Karpas-422 (cell line): ENCODE measurements at regions not wholly inside any gene's neighbourhood (a gene's known extent, or its start where the extent isn't known, plus 50 kb on each side); places are given as distances from the start of the nearest gene placed in this dataset.

Source experiments
- DNase-seq: peaks from one replicate; pipeline ENCODE4 v3.0.0-alpha.2; 2015
- H2AFZ ChIP-seq: fragments of 200-600 bp; sonication (generic); 2 replicates; pipeline ENCODE4 v1.6.1; 2014; ENCODE audit warnings: antibody characterized with exemption, low read length, mixed read lengths
- H3K27ac ChIP-seq: fragments of 200-600 bp; sonication (generic); 2 replicates; pipeline ENCODE4 v1.5.1; 2014; ENCODE audit warnings: mild to moderate bottlenecking, low read length, moderate library complexity
- H3K27me3 ChIP-seq: fragments of 200-600 bp; sonication (generic); 2 replicates; pipeline ENCODE4 v1.6.1; 2014; ENCODE audit warnings: low read length, mixed read lengths
- H3K36me3 ChIP-seq: fragments of 200-600 bp; sonication (generic); 2 replicates; pipeline ENCODE4 v1.6.1; 2014; ENCODE audit warnings: low read length, mixed read lengths; ENCODE audit not compliant: insufficient read depth
- H3K4me1 ChIP-seq: fragments of 200-600 bp; sonication (generic); 2 replicates; pipeline ENCODE4 v1.6.1; 2014; ENCODE audit warnings: mild to moderate bottlenecking, low read length, mixed read lengths
- H3K4me2 ChIP-seq: fragments of 200-600 bp; sonication (generic); 2 replicates; pipeline ENCODE4 v1.6.1; 2014; ENCODE audit warnings: low read length, low read depth, mild to moderate bottlenecking; ENCODE audit not compliant: poor library complexity, severe bottlenecking
- H3K4me3 ChIP-seq: fragments of 200-600 bp; sonication (generic); 2 replicates; pipeline ENCODE4 v1.5.1; 2014; ENCODE audit warnings: mild to moderate bottlenecking, antibody characterized with exemption, low read length, mixed read lengths
- H3K79me2 ChIP-seq: fragments of 200-600 bp; sonication (generic); 2 replicates; pipeline ENCODE4 v1.6.1; 2014; ENCODE audit warnings: mild to moderate bottlenecking, low read length, mixed read lengths
- H3K9ac ChIP-seq: fragments of 200-600 bp; sonication (generic); 2 replicates; pipeline ENCODE4 v1.6.0; 2014; ENCODE audit warnings: low read length
- H3K9me2 ChIP-seq: fragments of 200-600 bp; sonication (generic), shearing (Covaris generic); replicated peaks from 2 replicates; pipeline ENCODE4 v1.6.0; 2014; ENCODE audit warnings: mild to moderate bottlenecking, low read length, moderate library complexity; ENCODE audit not compliant: insufficient read depth
- H3K9me3 ChIP-seq: fragments of 300-700, 200-600 bp; sonication (generic); 2 replicates; pipeline ENCODE4 v1.6.1; 2014; ENCODE audit warnings: low read length, mixed read lengths
- H4K20me1 ChIP-seq: fragments of 200-600 bp; sonication (generic); 2 replicates; pipeline ENCODE4 v1.6.1; 2014; ENCODE audit warnings: mild to moderate bottlenecking, antibody characterized with exemption, low read length, low read depth; ENCODE audit not compliant: insufficient read depth

GRCh38 chr12:67752226-67752732 lies 103.7 kb downstream of the DYRK2 start:
- H3K4me2 ChIP-seq = no peak overlapping the region
- no peak for DNase-seq
- no peaks in the 10 kb centered on the region for H3K79me2 ChIP-seq
- peaks cover 57% of the 10 kb centered on the region for H3K4me1 ChIP-seq
- no peaks in the 10 kb centered on the region for H3K9me2 ChIP-seq
- no peak overlapping the region for H3K4me3 ChIP-seq
- no peak overlapping the region for H2AFZ ChIP-seq
- no peaks in the 10 kb centered on the region for H4K20me1 ChIP-seq
- H3K27me3 ChIP-seq = no peaks in the 10 kb centered on the region
- no peaks in the 10 kb centered on the region for H3K9me3 ChIP-seq
- no peak overlapping the region for H3K9ac ChIP-seq
- H3K27ac ChIP-seq = no peak overlapping the region
- no peaks in the 10 kb centered on the region for H3K36me3 ChIP-seq

GRCh38 chr12:67754933-67755697 lies 106.6 kb downstream of the DYRK2 start:
- Histone ChIP-seq H3K4me2 (peak overlapping the region; percentile 64), H3K9me3 (no peaks in the 10 kb centered on the region), H3K36me3 (no peaks in the 10 kb centered on the region), H3K4me1 (peaks cover 73% of the 10 kb centered on the region), H3K4me3 (no peak overlapping the region), H2AFZ (peak overlapping the region; percentile 19; the same call in 1 of the 2 replicates), H3K79me2 (no peaks in the 10 kb centered on the region), H4K20me1 (no peaks in the 10 kb centered on the region), H3K27me3 (no peaks in the 10 kb centered on the region), H3K9ac (no peak overlapping the region), H3K27ac (peak overlapping the region; percentile 94; the same call in 1 of the 2 replicates), H3K9me2 (no peaks in the 10 kb centered on the region)
- no peak for DNase-seq

GRCh38 chr12:67757651-67758050 lies 109.1 kb downstream of the DYRK2 start:
- H4K20me1 ChIP-seq = no peaks in the 10 kb centered on the region
- H3K27me3 ChIP-seq = no peaks in the 10 kb centered on the region
- peak overlapping the region; percentile 64 for H3K4me2 ChIP-seq
- peak overlapping the region; percentile 23 for H3K4me3 ChIP-seq
- peak overlapping the region; percentile 48 for H3K9ac ChIP-seq
- H3K36me3 ChIP-seq = no peaks in the 10 kb centered on the region; the same call in 1 of the 2 replicates
- no peak overlapping the region for H2AFZ ChIP-seq
- no peaks in the 10 kb centered on the region for H3K9me2 ChIP-seq
- H3K4me1 ChIP-seq = peaks cover 81% of the 10 kb centered on the region
- no peaks in the 10 kb centered on the region for H3K9me3 ChIP-seq
- H3K79me2 ChIP-seq = no peaks in the 10 kb centered on the region
- peak overlapping the region; percentile 94 for H3K27ac ChIP-seq
- DNase-seq = no peak

- Histone ChIP-seq H4K20me1 (no peaks in the 10 kb centered on the region), H3K4me2 (peak overlapping the region; percentile 64), H3K79me2 (no peaks in the 10 kb centered on the region), H3K9me3 (no peaks in the 10 kb centered on the region), H2AFZ (no peak overlapping the region), H3K4me1 (peaks cover 81% of the 10 kb centered on the region), H3K27me3 (no peaks in the 10 kb centered on the region), H3K4me3 (peak overlapping the region; percentile 37), H3K36me3 (no peaks in the 10 kb centered on the region; the same call in 1 of the 2 replicates), H3K9me2 (no peaks in the 10 kb centered on the region), H3K27ac (peak overlapping the region; percentile 94), H3K9ac (peak overlapping the region; percentile 50)
- peak; percentile 97 for DNase-seq
These were observed 109.6 kb downstream of the DYRK2 start for GRCh38 chr12:67758119-67758518.

- peak overlapping the region; percentile 64 for H3K4me2 ChIP-seq
- peak overlapping the region; percentile 94 for H3K27ac ChIP-seq
- no peaks in the 10 kb centered on the region; the same call in 1 of the 2 replicates for H3K36me3 ChIP-seq
- H3K27me3 ChIP-seq = no peaks in the 10 kb centered on the region
- H3K9ac ChIP-seq = peak overlapping the region; percentile 50
- H2AFZ ChIP-seq = 0 out of 2 replicates have a peak overlapping the region, but pooled peaks have one; percentile 8
- H4K20me1 ChIP-seq = no peaks in the 10 kb centered on the region
- no peaks in the 10 kb centered on the region for H3K79me2 ChIP-seq
- no peak for DNase-seq
- H3K9me2 ChIP-seq = no peaks in the 10 kb centered on the region
- H3K4me3 ChIP-seq = peak overlapping the region; percentile 37
- H3K4me1 ChIP-seq = peaks cover 83% of the 10 kb centered on the region
- H3K9me3 ChIP-seq = no peaks in the 10 kb centered on the region
These were observed 110.0 kb downstream of the DYRK2 start for GRCh38 chr12:67758521-67758920.

- H3K36me3 ChIP-seq = no peaks in the 10 kb centered on the region; the same call in 1 of the 2 replicates
- 0 out of 2 replicates have a peak overlapping the region, but pooled peaks have one; percentile 50 for H3K9ac ChIP-seq
- H4K20me1 ChIP-seq = no peaks in the 10 kb centered on the region
- peak overlapping the region; percentile 37 for H3K4me3 ChIP-seq
- peaks cover 88% of the 10 kb centered on the region for H3K4me1 ChIP-seq
- H3K9me3 ChIP-seq = no peaks in the 10 kb centered on the region
- no peaks in the 10 kb centered on the region for H3K79me2 ChIP-seq
- peak overlapping the region; percentile 64 for H3K4me2 ChIP-seq
- no peaks in the 10 kb centered on the region for H3K27me3 ChIP-seq
- H3K9me2 ChIP-seq = no peaks in the 10 kb centered on the region
- H3K27ac ChIP-seq = peak overlapping the region; percentile 94
- H2AFZ ChIP-seq = no peak overlapping the region
- peak; percentile 77 for DNase-seq
These were observed 111.3 kb downstream of the DYRK2 start for GRCh38 chr12:67759829-67760228.

- Histone ChIP-seq H2AFZ (0 out of 2 replicates have a peak overlapping the region, but pooled peaks have one; percentile 12), H3K27ac (no peak overlapping the region), H3K4me3 (no peak overlapping the region), H3K36me3 (no peaks in the 10 kb centered on the region; the same call in 1 of the 2 replicates), H3K4me1 (peaks cover 83% of the 10 kb centered on the region), H3K4me2 (peak overlapping the region; percentile 32), H4K20me1 (no peaks in the 10 kb centered on the region), H3K9me2 (no peaks in the 10 kb centered on the region), H3K27me3 (no peaks in the 10 kb centered on the region), H3K9ac (no peak overlapping the region), H3K79me2 (no peaks in the 10 kb centered on the region), H3K9me3 (no peaks in the 10 kb centered on the region)
- DNase-seq = no peak
These were observed 112.2 kb downstream of the DYRK2 start for GRCh38 chr12:67760586-67761275.

- H3K27ac ChIP-seq = peak overlapping the region; percentile 0; the same call in 1 of the 2 replicates
- peak; percentile 48 for DNase-seq
- H3K9me2 ChIP-seq = no peaks in the 10 kb centered on the region
- peaks cover 83% of the 10 kb centered on the region for H3K4me1 ChIP-seq
- peak overlapping the region; percentile 32 for H3K4me2 ChIP-seq
- no peaks in the 10 kb centered on the region for H3K9me3 ChIP-seq
- H3K4me3 ChIP-seq = no peak overlapping the region
- no peaks in the 10 kb centered on the region for H3K79me2 ChIP-seq
- H3K9ac ChIP-seq = no peak overlapping the region
- 0 out of 2 replicates have a peak overlapping the region, but pooled peaks have one; percentile 12 for H2AFZ ChIP-seq
- no peaks in the 10 kb centered on the region for H3K27me3 ChIP-seq
- H4K20me1 ChIP-seq = no peaks in the 10 kb centered on the region
- H3K36me3 ChIP-seq = no peaks in the 10 kb centered on the region; the same call in 1 of the 2 replicates
These were observed 113.0 kb downstream of the DYRK2 start for GRCh38 chr12:67761566-67761965.
